ENCODE measurements at regions not wholly inside any gene's neighbourhood (a gene's known extent, or its start where the extent isn't known, plus 50 kb on each side); places are given as distances from the start of the nearest gene placed in this dataset.

GRCh38 chr13:86462011-86462410, 662.8 kb upstream of the SLITRK6 start:
- no peak for TF ChIP-seq SIN3A (IDR thresholded peaks at IDR 0.05; ENCODE audit: borderline replicate concordance, insufficient read depth, low read length)
- no peak for TF ChIP-seq TAF1 (IDR thresholded peaks at IDR 0.05; ENCODE audit: borderline replicate concordance, insufficient read depth, low read length)
- no peak for TF ChIP-seq POLR2AphosphoS5 (IDR thresholded peaks at IDR 0.05; ENCODE audit: low read depth, low read length)
- no peak for TF ChIP-seq REST (IDR thresholded peaks at IDR 0.05; ENCODE audit: insufficient read depth in 1 of 2, low read depth in 2 of 2, low read length in 2 of 2)
- TF ChIP-seq FOXP2 (optimal IDR thresholded peaks at IDR 0.05; ENCODE audit: borderline replicate concordance, extremely low read depth, extremely low read length, insufficient read depth) = no peak

- no peak for TF ChIP-seq TAF1 (IDR thresholded peaks at IDR 0.05; ENCODE audit: borderline replicate concordance, insufficient read depth, low read length)
- no peak for TF ChIP-seq POLR2AphosphoS5 (IDR thresholded peaks at IDR 0.05; ENCODE audit: low read depth, low read length)
- TF ChIP-seq FOXP2 (optimal IDR thresholded peaks at IDR 0.05; ENCODE audit: borderline replicate concordance, extremely low read depth, extremely low read length, insufficient read depth) = no peak
- TF ChIP-seq SIN3A (IDR thresholded peaks at IDR 0.05; ENCODE audit: borderline replicate concordance, insufficient read depth, low read length) = no peak
- TF ChIP-seq REST (IDR thresholded peaks at IDR 0.05; ENCODE audit: insufficient read depth in 1 of 2, low read depth in 2 of 2, low read length in 2 of 2) = no peak
These were observed 665.0 kb upstream of the SLITRK6 start for GRCh38 chr13:86464193-86464592.

- TF ChIP-seq TAF1 (IDR thresholded peaks at IDR 0.05; ENCODE audit: borderline replicate concordance, insufficient read depth, low read length) (no peak), REST (IDR thresholded peaks at IDR 0.05; ENCODE audit: insufficient read depth in 1 of 2, low read depth in 2 of 2, low read length in 2 of 2) (no peak), SIN3A (IDR thresholded peaks at IDR 0.05; ENCODE audit: borderline replicate concordance, insufficient read depth, low read length) (no peak), FOXP2 (optimal IDR thresholded peaks at IDR 0.05; ENCODE audit: borderline replicate concordance, extremely low read depth, extremely low read length, insufficient read depth) (no peak), POLR2AphosphoS5 (IDR thresholded peaks at IDR 0.05; ENCODE audit: low read depth, low read length) (no peak)
These were observed 675.8 kb upstream of the SLITRK6 start for GRCh38 chr13:86474971-86475370.

- TF ChIP-seq POLR2AphosphoS5 (IDR thresholded peaks at IDR 0.05; ENCODE audit: low read depth, low read length) = no peak
These were observed 677.4 kb upstream of the SLITRK6 start for GRCh38 chr13:86476656-86477055.

GRCh38 chr13:86486582-86486981, 687.4 kb upstream of the SLITRK6 start:
- TF ChIP-seq SIN3A (IDR thresholded peaks at IDR 0.05; ENCODE audit: borderline replicate concordance, insufficient read depth, low read length) (no peak), TAF1 (IDR thresholded peaks at IDR 0.05; ENCODE audit: borderline replicate concordance, insufficient read depth, low read length) (no peak), POLR2AphosphoS5 (IDR thresholded peaks at IDR 0.05; ENCODE audit: low read depth, low read length) (no peak), FOXP2 (optimal IDR thresholded peaks at IDR 0.05; ENCODE audit: borderline replicate concordance, extremely low read depth, extremely low read length, insufficient read depth) (no peak), REST (IDR thresholded peaks at IDR 0.05; ENCODE audit: insufficient read depth in 1 of 2, low read depth in 2 of 2, low read length in 2 of 2) (no peak)
